ENCODE measurements at regions not wholly inside any gene's neighbourhood (a gene's known extent, or its start where the extent isn't known, plus 50 kb on each side); places are given as distances from the start of the nearest gene placed in this dataset.

DNA sequence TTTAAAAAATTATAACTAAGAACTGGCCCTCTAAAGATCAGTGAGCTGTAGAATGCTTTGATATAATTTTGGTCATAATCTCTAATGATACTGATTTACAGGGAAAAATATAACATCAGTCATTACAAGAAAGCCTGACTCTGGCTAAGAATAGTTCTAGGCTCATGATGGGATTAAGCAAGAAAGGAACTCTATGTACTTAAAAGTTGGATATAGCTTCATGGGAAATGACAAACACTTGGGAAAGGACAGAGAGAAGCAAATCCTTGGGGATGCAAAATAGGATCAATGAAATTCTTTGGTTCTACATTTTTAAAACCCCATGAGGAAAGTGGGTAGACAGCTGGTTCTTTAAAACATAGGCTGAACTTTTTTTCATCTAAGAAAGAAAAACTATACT lies 472.7 kb upstream of the NR2F2 start:
- DNase-seq (ENCODE audit: low read depth): no peak

DNA sequence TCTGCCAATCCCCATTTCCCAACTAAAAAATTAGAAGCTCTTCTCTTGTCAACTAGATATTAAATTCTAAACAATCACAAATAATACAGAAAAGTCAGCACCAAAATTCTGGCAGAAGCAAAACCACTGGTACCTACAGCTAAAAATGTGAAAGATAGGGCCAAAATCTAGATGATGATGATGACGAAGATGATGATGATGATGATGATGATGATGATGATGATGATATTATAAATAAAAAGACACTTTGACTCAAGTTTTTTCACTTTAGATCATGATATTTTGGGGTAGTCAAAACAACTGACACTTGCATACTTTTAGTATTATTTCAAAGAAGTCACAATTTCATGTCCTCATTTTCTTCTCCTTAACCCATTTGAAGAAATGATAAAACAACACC lies 470.1 kb upstream of the NR2F2 start:
- DNase-seq (ENCODE audit: low read depth): no peak

DNA sequence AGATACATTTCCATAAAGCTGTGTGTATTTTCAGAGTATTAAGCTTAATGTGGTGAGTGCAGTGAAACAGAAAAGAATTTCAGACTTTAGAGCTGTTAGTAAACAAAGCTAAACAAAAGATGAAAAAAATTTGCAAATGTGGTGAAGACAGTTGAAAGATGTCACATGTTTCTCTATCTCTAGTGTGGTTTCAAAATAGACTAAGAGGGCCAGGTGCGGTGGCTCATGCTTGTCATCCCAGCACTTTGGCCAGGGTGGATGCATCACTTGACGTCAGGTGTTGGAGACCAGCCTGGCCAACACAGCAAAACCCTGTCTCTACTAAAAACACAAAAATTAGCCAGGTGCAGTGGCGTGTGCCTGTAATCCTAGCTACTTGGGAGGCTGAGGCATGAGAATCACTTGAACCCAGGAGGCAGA lies 466.0 kb upstream of the NR2F2 start:
- DNase-seq (ENCODE audit: low read depth): no peak

DNA sequence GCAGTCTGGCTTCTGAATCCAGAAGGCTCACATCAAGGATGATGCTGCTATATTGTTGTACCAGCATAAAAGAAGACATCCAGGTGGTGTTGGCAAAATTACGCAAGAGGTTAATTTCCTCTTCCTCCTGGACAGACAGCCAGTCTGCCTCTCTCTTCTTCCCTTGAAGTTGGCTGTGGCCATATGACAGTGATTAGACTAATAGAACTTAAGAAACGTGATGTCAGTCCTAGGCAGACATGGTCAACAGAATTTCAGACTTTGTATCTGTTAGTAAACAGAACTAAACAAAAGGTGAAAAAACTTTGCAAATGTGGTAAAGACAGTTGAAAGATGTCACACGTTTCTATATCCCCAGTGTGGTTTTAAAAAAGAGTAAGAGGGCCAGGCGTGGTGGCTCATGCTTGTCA lies 465.2 kb upstream of the NR2F2 start:
- no peak for DNase-seq (ENCODE audit: low read depth)

DNA sequence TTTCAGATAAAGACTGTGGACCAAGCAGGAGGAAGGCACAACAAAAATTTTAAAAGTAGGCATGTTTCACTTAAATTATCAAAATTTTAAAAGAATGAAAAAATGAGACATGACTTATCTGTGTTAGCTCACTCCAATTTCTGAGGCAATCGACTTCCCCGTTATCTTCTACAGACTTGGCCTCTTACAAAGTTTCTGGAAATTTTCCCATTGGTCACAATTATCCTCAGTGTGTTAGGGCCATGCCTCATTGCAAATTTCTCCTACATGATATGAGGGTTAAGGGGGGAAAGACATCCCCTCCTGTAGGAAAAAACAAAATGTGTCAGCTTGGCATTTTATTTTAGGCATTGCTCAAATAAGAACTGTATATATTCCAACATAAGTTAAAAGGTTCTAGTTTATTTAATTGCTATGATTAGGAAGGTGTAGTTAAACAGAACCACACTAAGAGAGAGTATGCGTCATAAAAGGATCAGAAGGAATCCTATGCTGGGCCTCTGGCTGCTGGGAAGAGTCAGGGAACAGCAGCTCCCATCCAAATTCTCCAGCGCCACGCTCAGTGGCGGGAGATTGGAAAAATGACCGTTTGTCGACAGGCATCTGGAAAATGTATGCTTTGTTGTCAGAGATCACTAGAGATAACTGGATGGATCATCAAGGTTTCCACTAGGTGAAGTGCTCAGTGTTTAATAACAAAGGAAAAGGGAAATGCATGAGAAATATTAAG lies 463.6 kb upstream of the NR2F2 start:
- DNase-seq (ENCODE audit: low read depth): no peak

DNA sequence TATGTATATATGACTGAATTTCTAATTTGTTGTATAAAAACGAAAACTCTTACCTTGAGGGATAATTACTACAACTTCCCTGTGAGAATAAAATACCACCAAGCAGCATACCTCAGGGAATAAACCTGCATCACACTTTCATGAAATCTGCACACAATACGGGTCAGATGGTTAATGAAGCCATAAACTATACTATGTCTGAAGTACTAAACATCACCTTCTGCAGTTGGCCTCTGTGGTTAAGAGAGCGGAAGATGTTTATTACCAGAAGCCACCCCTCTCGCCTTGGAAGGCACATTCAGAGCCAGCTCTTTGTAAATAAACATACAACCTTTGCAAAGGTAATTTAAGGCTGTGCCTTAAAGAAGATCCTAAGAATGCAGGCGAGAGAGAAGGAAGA lies 462.1 kb upstream of the NR2F2 start:
- DNase-seq (ENCODE audit: low read depth): no peak

DNA sequence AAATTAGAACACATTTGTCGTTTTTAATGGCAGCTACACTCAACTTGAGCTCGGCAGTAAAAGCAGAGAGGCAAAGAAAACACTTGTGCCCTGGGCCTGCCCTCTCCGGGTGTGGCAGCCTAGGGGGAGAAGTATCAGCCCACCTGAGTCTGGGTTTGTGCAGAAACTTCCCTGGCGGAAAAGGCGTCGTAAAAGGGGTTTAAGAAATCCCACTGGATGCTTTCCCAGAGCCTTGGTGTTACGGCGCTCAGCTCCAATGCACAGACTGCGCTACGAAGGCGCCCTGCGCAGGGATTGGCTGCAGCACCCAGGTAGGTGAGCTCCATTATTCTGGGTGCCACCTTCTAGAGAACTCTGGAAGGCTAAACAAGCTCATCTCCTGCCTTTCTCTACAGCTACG lies 461.5 kb upstream of the NR2F2 start:
- no peak for DNase-seq (ENCODE audit: low read depth)

DNA sequence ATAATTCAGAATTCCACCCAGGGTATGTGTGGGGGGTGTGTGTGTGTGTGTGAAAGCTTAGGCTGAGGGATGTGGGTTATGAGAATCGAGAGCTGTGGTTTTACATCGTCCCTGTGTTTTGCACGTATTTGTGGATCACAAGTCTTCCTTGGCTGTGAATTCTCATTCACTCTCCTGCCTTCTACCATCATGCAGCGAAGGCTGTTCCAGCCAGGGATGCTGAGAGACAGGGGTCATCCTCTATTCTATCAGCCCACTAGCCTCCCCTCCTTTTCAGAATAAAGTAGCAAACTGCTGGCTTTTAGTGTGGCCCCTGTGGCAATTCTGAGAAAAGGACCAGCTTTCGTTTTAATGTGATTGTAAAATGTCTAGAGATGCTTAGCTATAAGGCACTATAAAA lies 460.6 kb upstream of the NR2F2 start:
- DNase-seq (ENCODE audit: low read depth): no peak

DNA sequence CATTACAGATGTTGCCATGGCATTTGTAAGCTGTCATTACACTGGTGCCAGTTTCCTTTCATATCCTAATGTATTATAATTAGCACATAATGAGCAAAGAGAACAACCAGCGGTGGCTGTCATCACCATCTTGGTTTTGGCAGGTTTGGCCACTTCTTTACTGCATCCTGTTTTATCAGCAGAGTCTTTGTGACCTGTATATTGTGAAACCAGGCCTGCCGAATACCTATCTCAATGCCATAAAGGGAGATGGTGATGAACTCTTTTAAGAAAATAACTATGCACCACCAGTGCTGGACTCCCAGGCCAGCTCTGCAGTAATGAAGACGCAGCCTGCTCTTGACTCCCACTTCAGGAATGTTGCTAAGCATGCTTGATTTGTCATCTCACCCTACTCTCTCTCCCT lies 458.1 kb upstream of the NR2F2 start:
- no peak for DNase-seq (ENCODE audit: low read depth)

DNA sequence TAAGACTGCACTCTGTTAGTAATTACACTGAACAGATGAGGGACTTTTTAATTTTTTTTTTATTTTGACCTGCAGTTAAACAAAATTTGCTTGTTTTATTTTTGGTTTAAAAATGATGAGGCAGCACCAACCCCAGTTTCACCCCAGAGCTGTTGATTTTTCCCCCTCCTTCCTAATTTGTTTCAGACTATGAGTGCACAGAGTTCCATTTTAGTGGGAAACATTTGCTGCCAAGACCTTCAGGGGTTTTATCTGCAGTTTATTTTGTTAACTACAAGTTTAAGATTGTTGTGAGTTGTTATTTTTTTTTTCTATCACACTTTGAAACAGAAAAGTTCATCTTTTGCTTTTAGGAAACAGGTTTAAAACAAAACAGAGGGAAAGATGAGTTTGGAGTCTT lies 455.9 kb upstream of the NR2F2 start:
- no peak for DNase-seq (ENCODE audit: low read depth)

DNA sequence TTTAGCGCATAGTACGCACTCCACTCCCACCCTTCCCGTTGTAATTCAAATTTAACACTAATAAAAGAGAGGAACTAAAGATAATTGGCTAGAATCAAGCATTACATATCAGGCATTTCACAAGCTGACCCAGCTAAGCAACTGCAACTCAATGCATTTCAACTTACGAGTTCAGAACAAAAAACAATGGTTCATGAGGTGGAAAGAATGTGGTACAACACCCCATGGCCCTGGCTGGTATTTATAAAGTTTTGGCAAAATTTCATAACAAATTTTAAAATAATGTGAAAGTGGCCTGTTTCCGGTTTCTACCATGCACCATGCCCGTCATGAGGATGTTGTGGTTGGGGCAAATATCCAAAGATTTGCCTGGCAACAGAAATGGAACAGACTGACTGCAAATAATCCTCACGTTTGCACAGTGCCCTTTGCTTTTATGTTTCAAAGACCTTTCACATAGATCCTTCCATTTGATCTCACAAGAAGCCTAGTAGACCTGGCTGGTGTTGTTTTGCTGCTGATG lies 455.3 kb upstream of the NR2F2 start:
- no peak for DNase-seq (ENCODE audit: low read depth)

DNA sequence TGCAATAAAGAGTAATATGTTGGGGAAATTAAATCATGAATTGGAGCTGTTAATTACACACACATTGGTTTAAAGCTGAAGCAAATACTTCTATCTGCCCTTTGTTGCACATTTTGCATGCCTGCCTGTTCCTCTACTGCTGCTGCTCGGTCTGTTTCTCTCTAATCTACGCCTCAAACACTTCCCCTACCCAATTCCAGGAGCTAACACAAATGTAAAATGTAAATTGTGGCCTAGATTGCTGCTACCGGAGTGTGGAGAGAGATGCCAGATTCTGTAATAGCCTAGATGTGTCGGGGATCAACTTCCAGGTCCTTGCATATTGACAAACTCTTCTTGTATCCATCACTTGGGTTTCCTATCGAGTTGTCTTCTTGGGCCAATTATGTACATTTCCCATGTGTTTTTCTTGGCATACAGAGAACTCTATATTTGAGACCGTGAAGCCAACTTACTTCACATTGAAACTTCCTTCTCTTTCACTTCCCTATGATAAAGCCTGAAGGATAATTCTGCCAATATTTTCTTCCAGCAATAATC lies 450.4 kb upstream of the NR2F2 start:
- no peak for DNase-seq (ENCODE audit: low read depth)

DNA sequence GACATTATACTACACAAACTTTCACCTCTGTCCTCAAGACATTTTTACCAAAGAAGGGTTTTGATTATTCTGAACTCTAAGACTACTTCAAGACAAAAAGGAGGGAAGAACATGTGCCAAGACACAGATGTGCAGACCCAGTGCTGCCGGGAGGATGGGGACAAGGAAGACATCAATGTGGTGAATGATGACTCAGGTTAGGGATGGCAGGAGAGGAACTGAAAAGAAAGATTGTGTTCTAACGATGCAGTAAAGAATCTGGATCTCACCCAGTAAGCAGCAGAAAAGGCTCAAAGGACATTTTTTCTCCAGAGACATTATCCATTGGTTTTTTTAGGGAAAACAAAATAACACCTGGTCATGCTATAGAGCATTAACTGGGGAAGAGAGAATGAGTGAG lies 449.9 kb upstream of the NR2F2 start:
- DNase-seq (ENCODE audit: low read depth): no peak

DNA sequence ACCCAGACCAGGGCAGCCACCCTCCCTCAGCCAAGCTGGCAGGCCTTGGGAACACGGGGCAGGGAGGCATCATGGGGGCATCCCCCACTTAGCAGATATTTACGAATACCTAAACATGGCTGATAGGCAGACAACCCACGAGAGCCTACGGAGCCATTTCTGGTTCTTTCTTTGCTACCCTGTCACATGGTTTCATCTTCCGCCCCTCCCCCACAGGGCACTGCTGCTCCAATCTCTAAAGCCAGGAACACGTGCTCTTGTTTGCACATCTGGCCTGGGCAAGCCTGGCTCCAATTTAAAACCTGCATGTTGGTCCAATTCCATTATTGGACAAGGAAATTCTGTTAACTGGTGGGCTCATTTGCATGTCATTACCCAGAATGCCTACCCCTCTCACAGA lies 447.4 kb upstream of the NR2F2 start:
- DNase-seq (ENCODE audit: low read depth): no peak

DNA sequence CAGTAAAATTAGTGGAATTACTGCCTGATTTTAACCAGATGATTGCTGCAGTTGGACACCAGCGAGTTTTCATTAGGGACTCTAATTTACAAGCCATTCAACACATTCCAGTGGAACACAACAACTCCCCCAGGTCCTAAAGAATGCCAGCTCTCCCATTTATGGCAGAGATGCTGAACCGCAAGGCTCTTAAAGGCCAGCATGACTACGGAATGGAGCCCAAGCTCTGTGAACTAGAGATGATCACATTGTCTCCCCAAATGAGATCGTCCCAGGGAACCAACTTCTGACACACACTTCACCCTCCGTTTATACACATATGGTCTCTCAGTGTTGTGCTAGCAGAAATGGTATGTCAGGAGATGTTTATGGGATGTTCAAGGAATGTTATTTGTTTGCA lies 446.2 kb upstream of the NR2F2 start:
- no peak for DNase-seq (ENCODE audit: low read depth)

DNA sequence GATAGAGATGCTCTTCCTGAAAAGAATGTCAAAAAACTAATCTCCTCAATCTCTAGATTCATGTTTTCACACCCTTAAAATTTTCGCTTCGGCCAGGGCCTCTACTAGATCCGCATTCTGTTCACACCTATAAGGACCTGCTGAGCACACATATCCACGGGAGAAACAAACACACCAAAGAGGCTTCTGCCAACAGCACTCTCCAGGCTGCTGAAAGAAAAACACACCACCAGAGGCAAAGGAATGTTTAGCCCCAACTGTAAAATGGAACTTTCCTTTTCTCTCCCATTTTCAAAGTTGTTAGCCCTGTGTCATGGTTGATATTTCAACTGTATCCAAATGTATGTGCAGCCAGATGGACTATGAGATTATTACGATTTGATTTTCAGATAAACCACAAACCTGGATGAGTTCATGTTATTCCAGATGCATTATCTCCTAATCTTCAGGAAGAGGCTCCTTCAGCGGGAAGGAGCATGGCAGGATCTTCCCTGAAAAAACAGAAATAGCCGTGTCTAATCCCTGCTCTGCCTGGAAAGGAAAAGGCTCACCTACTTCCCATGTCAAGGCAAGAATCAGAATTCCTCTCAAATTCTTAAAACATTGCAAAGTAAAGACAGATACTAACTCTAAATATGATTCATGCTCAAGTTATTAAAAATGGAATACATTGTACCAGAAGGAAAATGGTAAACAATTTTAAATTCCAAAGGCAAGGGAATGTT lies 442.7 kb upstream of the NR2F2 start:
- DNase-seq (ENCODE audit: low read depth): no peak

DNA sequence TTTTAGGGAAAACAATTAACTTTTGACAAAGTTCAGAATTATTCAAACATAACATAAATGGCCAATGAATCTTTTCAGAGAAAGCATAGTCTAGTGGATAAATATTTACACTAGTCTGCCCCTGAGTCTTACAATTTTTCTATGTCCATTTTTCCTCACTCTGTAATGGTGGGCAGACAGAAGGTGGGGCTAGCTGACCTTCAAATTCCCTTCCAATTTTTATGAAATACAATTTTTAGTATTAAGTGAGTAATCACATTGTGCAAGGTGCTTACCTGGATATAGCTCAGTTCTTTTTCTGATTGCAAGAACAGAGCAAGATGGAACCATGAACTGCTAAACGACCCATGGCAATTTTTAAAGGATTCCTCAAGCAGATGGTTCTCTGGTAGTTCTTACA lies 441.7 kb upstream of the NR2F2 start:
- no peak for DNase-seq (ENCODE audit: low read depth)

DNA sequence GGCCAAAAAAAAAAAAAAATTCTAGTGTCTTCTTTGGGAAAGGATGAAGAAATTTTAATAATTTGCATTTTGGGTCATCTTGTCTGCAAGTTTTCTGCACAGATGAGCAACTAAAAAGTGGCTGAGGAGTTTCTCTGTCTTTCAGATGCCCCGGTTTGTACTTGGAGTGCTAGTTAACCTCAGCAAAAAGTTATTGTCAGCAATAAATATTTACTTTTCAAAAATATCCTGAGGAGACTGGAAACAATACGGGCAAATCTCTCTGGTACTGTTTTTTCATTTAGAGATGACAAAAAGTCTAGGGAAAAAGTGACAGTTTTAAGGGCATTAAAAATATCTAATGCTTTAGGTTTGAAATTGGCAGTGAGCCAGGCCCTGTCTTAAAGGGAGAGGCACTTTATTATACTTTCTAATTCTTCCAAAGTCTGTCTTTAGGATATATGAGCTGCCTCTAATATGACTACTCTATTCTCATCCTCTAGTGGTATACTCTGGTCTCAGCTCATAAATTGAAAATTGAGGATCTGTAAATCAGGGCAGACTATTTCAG lies 436.0 kb upstream of the NR2F2 start:
- DNase-seq (ENCODE audit: low read depth): no peak

DNA sequence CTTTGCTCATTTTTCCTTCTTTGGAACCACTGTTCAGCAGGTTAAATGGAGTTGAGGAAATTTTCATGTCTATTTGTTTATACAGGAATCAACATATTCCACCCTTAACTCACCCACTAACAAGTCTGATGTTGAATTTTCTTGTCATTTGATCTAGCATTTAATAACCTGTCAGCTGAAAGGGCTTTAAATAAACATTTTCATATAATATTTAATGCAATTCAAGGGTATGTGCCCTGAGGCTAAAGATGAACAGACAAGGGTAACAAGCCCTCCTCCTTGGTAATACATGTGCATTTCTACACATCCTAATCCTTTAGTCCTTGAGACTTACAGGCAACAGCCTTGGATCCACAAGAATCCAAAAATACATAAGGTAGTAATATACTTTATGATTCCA lies 435.0 kb upstream of the NR2F2 start:
- no peak for DNase-seq (ENCODE audit: low read depth)

DNA sequence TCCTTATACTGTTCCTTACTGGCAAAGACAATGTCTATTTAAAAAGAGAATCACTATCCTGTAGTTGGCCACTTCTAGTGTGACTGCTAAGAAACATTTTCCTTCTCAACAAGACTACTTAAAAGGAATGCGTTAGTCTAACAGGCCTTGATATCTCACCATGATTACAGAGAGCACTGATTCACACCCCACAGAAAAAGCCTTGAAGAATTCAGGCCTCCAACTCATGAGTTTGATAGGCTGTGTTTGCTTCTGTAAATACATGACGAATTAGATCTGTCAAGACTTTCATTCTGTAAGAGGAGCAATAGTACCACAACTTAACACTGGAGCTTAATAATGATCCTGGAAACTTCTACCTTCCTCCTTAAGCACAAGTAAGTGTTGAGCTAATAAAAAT lies 432.8 kb upstream of the NR2F2 start:
- DNase-seq (ENCODE audit: low read depth): no peak

DNA sequence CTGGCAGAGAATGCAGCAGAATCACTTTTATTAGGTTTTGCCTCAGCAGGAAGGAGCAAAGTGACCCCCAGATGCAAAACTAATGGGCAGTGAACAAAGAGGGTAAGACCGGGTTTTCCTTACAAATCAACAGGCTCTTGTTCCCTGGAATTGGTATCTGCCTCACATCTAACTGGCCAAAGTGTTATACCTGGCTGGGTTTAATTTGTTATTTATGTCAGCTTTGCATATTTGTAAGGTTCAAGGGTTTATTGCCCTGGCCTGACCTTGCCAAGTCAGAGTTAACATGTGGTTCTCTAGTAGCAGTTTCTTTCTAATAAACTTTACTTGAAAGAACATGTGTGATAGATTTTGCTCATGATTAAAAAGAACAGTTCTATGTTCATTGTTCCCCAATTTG lies 431.7 kb upstream of the NR2F2 start:
- no peak for DNase-seq (ENCODE audit: low read depth)

DNA sequence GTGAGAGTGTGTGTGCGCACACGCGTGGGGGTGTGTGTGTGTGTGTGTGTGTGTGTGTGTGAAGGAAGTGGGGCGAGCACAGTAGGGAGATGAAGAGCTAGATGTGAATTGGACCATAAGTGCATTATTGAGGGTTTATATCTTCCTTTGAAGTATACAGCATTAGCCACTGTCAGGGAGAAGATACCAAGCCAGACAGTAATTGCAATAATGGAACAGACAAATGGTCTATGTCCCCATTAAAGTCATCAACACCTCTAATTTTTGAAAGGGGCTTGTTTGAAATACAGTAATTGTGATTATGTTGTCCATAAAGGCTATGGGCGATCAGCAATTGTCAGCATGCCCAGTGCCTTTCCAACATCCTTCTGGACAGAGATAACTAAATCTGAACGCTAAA lies 429.2 kb upstream of the NR2F2 start:
- no peak for DNase-seq (ENCODE audit: low read depth)

DNA sequence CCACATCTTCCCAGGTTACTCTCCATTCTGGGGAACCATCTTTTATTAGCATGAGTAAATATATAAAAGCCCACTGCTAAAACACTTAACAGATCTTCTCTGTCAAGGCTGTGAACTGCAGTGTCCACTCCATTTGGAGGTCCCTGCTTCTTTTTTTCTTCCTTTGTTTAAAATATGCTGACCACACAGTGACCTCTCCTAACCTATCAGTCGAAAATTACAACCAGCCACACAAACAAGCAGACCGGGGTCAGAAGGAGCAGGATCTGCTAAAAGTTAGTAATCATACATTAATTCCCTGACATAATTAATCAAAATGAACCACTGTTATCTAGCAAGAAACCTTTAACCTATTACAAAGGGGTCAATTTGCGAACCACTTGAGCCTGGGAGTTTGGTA lies 427.9 kb upstream of the NR2F2 start:
- no peak for DNase-seq (ENCODE audit: low read depth)

Measured in T follicular helper cell (primary cell).